ENCODE measurements at regions not wholly inside any gene's neighbourhood (a gene's known extent, or its start where the extent isn't known, plus 50 kb on each side); places are given as distances from the start of the nearest gene placed in this dataset.
"Not testable (repeated sequence)": the region's sequence is repeated elsewhere in the genome, so short reads cannot be mapped to it uniquely, and the experiment has no call there.

- TF ChIP-seq, protein P1, sequence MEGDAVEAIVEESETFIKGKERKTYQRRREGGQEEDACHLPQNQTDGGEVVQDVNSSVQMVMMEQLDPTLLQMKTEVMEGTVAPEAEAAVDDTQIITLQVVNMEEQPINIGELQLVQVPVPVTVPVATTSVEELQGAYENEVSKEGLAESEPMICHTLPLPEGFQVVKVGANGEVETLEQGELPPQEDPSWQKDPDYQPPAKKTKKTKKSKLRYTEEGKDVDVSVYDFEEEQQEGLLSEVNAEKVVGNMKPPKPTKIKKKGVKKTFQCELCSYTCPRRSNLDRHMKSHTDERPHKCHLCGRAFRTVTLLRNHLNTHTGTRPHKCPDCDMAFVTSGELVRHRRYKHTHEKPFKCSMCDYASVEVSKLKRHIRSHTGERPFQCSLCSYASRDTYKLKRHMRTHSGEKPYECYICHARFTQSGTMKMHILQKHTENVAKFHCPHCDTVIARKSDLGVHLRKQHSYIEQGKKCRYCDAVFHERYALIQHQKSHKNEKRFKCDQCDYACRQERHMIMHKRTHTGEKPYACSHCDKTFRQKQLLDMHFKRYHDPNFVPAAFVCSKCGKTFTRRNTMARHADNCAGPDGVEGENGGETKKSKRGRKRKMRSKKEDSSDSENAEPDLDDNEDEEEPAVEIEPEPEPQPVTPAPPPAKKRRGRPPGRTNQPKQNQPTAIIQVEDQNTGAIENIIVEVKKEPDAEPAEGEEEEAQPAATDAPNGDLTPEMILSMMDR (IDR thresholded peaks at IDR 0.05 in 2 of 3, conservative IDR thresholded peaks at IDR 0.05 in 1 of 3; ENCODE audit: control insufficient read depth in 2 of 3, extremely low read depth in 1 of 3, insufficient read depth in 1 of 3, low read depth in 3 of 3, low read length in 3 of 3): not testable (repeated sequence)
- TF ChIP-seq YY1, POLR2A (IDR thresholded peaks at IDR 0.05; ENCODE audit: low read depth, low read length): not testable (repeated sequence)
These were observed 215.9 kb upstream of the CCL2 start for GRCh38 chr17:34039213-34039612.

Data from GM12878 (cell line).